GM19452 (cell line): ENCODE measurements at regions not wholly inside any gene's neighbourhood (a gene's known extent, or its start where the extent isn't known, plus 50 kb on each side); places are given as distances from the start of the nearest gene placed in this dataset.

Experiments
- ATAC-seq: cut with Tn5 transposase; IDR thresholded peaks from one replicate; pipeline ENCODE4 v1.9.1; 2021; ENCODE audit not compliant: unreplicated experiment

DNA sequence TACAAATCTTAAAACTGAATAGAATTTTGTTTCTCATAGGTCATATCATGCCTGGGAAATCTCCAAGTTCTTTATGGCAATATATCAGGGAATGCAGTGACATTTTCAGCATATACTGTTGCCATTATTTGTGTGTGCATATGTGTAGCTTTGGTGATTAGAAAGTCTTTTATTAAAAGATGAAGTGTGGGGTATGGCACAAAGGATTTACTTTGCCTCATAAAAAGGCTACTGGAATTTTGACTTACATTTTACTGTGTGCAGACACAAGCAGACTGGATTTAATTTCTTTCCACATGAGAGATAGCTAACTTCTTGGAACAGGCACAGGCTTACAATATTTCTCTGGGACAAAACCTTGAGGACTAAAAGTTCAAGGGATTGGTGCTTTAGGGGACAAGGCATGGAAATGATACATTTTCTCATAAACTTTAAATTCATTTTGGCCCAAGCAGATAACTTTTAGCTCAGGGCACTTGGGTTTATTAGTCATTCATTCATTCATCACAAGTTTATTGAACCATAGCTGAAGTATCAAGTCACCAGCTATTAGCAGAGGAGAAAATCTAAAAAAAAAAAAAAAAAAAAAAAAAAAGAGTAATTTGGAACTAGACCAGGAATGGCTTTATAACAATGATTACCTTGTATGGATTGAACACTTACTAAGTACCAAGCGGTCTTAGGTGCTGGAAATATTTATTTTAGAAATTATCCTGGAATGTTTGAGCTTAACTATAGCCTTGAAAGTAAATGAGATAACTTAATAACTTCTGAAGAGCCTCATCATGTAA is 191.5 kb downstream of the SLIT2 start:
- ATAC-seq, result no peak

DNA sequence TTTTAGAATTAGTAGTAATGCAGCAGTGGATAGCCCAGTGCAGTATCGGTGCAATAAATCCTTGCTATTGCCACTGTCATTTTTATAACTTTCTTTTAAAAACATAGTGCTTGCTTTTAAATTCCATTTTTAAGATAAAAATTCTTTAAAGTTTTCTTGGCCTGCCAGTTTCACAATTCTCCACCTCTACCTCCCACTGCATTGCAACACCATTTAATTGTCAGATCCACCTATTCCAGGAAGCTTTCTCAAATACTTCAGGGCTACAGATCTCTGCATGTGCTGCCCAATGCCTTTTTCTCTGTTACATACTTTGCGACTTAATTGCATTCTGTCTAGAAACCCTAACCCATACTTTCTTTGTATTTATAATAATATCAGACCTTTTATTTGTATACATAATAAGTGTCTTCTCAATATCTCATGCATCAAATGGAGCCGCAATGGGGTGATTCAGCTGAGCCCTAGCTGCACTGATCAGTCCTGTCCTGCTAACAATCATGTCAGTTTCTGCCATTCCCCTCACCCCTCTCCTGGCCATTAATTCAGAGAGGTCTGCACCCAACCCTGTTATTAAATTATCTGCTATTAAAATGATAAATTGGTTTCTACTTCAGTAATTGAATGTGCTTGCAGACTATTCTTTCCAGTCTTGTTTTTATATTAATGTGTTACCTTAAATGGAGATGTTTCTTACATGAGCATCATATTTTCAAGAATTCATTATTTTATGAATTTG is 193.1 kb downstream of the SLIT2 start:
- no peak for ATAC-seq

DNA sequence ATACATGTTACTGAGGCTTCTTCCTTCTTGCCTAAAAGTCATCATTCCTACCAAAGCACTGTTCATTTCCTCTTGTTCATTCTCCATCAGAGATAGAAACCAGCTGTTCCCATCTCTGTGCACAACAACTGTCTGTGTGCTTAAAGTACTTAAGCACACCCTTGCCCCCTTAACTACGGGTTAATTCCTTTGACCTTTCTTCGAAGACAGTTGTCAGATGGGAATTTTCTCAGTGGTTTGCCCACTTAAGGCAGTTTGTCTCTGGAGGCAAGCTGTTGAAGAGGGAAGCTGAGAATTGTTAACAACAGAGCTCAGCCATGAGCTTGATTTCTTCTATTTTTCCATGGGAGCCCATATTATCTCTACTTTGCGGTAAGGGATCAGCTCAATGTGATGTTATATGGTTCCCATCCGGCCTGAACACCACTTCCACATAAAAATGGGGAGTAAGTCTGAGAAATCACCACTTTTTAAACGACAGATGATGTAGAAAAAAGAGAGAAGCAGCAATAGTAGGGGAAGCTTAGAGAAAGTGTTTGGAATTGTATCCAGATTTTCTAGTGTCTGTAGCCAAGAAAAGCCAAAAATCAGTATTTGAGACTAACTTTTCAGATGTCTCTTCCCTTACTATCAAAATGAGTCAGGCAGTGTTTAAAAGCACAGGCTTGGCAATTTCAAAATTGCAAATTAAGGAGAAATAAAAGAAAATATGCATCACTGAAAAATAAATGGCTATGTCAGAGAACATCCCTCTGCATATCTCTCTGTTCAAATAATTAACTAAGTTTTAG is 194.4 kb downstream of the SLIT2 start:
- no peak for ATAC-seq

DNA sequence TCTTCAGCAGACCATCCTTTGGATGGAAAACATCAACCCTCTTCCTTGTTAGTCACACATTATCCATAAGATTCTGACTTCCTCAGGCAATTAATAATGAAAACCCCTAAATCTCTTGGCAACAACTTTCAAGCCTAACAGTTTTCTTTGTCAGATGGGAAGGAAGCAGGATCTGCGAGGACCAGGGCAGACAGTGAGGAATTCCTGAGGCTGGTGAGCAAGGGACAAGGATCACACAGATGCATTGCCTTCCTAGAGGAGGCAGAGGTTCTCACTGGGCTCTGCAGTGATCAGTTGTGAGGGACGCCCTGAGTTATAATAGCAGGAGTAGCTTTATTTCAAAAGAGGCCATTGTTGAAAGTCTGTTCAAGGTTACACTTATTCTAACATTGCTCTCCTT is 195.4 kb downstream of the SLIT2 start:
- ATAC-seq, result no peak

DNA sequence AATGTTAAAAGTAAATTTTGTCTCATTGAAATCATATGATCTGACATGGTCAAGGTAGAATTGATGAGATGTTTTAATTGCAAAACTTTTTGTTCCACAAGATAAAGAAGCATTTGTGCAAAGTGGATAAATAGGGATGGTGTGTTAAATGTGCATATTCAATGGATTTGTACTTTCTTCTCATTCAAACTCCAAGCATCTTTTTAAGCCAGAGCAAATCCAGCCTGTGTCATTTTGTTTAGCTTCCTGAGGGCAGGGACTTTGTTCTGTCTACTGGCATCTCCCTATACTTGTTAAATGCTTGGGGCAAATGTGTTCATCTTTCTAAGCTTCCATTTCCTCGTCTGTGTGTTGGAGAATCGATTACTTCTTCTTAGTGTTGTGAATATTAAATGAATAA is 200.3 kb downstream of the SLIT2 start:
- no peak for ATAC-seq

DNA sequence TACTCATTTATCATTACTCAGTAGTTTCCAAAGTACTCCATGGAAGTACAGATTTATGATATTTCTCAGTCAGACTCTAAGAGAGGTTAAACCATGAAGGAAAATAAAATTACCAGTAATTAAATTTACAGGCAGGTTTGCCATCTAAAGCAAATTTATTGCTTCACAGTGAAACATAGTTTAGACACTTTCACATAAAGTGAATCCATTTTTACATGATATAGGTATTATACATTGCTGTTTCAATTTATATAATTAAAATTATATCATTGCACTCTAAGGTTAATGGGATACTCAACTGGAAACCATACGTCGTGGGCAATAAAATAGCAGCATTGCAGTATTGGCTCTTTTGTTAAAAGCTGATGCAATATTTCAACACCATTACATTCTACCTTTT is 202.8 kb downstream of the SLIT2 start:
- ATAC-seq, result no peak

DNA sequence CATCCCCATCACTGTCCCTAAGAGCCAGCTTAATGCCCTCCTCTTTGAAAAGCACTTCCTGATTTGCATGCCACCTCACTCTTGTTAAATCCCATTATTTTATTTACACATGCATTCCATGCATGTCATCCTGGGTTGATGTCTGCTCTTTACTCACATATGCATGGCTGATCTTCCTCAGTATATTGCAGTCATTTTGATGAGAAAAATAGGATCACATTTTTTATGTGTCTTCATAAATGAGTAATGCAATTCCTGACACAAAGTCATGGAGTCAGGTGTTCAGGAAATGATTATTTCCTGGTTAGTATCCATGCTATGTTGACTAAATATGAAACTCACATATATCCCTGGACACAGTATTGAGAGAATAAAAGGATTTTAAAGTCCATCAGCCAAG is 204.7 kb downstream of the SLIT2 start:
- ATAC-seq, result no peak

DNA sequence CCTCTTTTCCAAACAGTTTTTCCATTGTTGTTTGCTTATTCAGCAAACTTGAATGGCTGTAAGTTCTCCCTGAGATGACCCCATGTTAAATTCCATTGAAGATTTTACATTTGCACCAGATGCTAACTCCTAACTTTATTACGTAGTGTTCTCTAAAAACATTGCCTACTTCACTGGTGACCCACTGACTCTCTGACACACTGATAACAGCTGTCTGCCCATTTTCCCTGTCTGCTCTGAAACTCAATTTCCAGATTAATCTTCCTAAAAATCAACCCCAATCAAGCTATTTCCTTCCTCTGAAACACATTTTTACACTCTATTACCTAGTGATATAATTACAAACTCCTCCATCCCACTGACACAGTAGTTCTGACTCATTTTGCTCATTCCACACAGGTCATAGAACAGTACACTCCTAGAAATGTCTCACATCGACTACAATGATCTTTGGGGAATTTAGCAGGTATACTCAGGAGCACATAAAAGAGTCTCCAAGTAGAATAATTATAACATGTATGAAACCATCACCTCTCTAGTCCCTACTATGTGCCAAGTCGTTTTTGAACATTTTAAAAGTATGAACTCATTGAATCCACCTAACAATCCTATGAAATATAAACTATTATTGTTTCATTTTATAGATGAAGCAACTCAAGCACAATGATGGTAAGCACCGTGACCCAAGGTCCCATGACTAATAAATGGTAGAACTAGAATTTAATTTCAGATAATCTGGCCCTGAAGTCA is 210.9 kb downstream of the SLIT2 start:
- no peak for ATAC-seq

DNA sequence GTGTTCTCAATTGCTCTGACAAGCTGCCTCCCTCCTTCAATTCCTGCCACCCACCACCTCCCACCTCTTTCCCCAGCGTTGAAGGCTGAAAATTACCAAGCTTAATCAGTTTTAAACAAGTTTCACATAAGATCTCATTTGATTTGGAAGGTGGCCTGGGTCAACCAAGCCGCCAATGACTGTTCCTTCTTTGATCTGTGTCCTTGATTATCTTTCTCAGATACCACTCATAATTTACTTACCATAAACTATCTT is 211.4 kb downstream of the SLIT2 start:
- no peak for ATAC-seq

DNA sequence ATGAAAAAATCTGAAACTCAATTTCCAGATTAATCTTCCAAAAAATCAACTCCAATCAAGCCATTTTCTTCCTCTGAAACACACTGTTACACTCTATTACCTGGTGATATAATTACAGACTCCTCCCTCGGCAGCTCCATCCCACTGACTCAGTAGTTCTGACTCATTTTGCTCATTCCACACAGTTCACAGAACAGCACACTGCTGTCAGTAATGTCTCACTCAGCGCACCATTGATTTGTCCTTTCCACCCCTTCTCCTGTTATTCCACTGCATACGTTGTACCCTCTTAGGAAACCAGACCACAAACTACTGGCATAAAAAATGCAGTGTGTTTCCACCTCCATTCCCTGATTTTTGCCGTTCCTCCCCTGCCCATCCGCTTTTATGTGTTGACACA is 212.7 kb downstream of the SLIT2 start:
- no peak for ATAC-seq

DNA sequence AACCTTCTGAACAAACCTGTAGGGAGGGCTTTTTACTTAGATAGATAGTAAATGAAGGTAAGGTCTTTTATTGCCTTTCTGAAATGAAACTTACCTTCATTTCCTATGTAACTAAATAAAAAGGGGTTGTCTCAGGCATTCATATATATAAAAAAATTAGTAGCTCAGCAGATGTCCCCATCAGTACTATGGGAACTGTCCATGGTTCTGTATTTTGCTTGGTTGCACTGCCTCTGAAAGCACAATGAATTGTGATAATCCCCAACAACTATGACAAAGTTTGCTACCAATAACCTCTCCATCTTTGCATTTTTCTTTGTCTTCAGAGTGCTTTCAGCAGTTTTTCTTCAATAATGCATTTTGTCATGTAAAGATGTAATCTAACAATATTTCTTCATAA is 222.4 kb downstream of the SLIT2 start:
- no peak for ATAC-seq

DNA sequence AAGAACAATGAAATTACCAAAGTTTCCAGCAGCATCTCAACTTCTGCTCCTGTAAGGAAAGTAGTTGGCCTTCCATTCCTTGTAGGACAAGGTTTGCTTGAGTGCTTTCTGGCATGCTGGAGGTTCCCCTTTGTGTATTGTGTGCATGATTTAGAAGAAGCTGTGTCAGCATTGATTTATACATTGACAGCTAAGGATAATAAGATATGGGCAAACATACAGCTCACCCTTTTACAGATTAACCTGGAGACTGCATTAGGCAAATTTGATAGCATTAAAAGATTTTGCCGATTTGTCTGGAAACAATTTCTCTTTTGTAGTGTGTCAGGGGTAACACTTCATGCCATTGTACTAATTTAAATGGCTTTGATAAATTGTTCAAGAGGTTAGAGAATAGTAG is 221.8 kb upstream of the PACRGL start:
- ATAC-seq, result no peak

DNA sequence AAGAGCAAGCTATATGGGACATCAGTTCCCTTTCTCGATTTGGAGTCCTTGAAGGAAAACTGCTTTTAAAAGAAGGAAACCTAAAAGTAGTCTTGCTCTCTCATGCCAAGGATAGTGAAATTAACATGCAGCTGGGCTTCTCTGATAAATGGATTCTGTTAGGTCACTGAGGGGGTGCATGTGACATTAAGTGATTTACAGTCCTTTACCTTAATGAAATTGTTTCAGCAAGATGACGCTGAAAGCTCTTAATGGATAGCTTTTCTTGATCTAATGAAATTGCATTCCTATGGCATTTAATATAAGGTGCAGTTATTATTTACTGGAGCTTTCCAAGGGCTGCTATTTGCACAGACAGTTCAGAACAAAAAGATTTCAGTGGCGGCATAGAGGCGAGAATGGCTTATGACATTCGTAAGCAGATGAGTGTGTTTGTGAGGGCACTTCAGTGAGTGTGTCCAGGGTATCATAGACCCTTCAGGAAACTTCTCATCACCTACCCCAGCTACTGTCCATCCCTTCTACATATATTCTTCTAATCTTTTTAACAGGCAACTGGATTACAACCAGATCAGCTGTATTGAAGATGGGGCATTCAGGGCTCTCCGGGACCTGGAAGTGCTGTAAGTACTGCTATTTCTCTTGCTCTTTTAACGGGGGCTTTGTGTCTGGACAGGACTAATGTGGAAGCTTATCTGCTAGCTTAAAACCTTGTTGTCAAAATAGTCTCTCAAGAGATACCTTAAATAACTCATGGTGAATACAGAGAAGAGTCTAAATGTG is 219.9 kb upstream of the PACRGL start:
- ATAC-seq, result no peak

DNA sequence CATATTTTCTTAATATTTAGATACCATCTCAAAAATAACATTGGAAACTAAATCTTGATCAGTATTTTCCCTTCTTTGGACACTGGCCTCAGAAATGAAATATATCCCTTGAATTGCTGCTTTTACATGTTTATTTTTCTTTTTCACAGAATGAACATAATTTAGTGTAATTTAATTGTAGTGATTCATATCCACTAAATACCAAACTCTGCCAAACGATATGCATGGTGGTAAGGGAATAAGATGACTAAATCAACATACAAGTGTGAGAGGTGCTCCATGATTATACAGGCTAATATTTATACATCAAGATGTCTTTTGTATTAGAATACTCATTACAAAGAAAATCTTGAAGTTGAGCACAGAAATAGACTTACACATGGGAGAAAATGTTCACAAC is 216.8 kb upstream of the PACRGL start:
- ATAC-seq, result no peak

DNA sequence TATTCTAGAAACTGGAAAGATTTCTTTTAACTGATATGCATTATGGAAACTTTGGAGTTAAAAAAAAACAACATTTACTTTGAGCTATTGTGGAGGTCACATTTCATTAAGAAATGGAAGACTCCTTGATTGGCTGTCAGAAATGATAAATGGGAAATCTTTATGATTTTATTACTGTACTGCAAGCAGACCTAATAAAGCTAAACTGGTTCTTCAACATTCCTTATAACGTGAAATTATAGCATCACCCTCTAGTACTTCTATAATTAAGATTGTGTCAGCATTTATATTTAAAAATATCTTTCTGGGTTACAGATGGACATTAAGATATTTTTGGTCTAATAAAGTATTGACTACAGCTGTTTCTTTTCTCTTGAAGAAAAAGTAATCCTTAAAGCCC is 213.8 kb upstream of the PACRGL start:
- ATAC-seq, result no peak

DNA sequence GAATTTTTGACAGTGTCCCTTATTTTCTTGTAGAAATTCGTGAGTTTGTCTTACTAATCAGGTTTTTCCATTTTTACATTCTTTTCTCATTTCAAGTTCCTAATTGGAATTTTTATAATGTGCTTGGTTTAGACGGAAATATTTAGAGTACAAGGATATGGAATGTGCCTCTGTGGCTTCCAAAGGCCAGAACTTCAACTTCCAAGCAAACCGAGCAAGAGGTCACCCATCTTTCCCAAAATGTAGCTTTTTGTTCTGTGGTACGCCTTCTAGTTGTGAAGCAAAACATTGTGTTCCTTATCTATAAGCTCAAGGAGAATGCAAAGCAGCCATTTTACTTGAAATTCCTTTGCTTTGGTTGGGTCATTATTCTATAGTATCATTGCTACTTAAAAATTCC is 212.8 kb upstream of the PACRGL start:
- ATAC-seq, result no peak

DNA sequence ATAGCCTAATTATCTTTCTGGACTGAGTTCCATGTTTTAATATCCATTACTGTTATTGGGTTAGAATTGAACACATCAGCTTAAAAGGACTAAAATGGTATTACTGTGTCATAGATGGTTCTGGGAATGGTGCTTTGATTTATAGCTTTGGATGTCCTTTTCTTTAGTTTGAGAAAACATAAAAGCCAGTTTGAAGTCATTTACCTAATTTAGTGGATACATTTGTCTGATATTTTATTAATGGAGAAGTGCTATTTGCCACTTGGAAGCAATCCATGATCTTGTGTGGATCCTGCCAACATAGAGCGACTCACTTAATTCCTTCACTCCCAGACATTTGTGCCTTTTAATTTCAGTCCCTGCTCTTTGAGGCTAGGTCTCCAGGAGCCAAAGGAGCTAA is 212.4 kb upstream of the PACRGL start:
- ATAC-seq, result no peak

DNA sequence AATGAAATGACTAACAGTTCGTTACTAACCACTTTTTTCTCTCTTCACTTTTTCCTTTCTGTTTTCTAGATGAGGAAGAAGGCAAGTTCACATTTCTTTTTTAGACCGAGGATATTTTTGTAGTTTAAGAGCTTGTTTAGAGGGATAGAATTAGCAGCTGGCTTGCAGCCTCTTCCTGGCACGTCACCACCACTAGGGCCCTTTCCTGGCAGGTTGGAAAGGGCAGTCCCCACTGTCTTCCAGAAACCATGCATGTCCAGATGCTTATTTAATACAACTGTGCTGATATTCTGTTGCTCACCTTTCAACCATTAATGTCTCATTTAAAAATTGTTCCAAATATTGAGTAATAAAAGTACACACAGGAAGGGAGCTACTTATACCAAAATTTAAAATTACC is 209.5 kb upstream of the PACRGL start:
- ATAC-seq, result no peak

DNA sequence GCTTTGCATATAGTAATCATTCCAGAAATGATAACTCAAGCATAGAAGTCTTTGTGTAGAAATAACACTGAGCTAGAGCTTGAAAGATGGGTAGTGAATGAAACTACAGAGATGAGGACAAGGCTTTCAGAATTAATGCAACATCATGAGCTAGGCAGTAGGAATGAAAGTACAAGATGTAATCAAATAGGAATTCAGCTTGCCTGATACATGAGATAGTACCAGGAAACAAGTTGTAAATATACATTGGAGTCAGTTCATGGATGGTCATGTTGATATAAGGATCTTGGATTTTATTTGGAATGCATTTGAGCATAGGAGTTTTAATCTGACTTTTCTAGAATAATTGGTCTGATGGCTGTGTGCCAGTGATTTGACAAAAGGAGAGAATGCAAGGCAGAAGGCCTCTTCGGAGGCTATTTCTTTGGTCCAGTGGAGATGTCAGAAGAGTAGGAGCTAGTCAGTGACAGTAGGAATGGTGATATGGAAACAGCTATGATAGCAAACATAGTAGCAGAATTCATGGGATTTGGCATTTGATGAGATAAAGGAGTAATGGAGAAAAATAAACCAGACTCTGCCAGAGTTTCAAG is 206.4 kb upstream of the PACRGL start:
- ATAC-seq, result no peak

DNA sequence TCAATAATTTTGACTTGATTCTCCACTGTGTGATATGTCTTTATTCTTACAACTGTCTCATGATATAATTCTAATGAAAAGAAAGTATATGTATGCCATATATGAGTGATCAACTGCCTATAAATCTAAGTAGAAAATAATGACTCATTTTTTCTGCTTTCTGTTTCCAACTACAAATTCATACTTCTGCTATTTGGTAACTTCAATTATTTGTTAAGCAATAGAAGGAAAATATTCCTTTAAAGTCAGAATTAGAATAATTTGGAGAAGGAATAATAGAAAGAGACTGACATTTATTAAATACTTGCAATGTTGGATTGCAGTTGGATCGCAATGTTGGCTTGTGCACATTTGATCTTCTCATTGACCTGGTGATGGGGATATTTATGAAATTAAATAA is 204.2 kb upstream of the PACRGL start:
- ATAC-seq, result no peak
